Thymus (tissue), 11 donors: ENCODE measurements at regions not wholly inside any gene's neighbourhood (a gene's known extent, or its start where the extent isn't known, plus 50 kb on each side); places are given as distances from the start of the nearest gene placed in this dataset.

Experiments
- DNase-seq, 9 donors: peaks; one replicate each; pipeline ENCODE4 v3.0.0-alpha.2; 2013; ENCODE audit warnings: low spot score in 9 of 9, low read depth in 6 of 9, missing footprints in 1 of 9
- H3K27ac ChIP-seq, 2 donors: one replicate each; pipeline ENCODE4 v1.5.1; 2013; ENCODE audit warnings: control low read depth in 1 of 2, low read depth in 1 of 2, low read length in 1 of 2, mild to moderate bottlenecking in 1 of 2, moderate library complexity in 1 of 2
- H3K27me3 ChIP-seq, 2 donors: one replicate each; pipeline ENCODE4 v1.5.1; 2013; ENCODE audit warnings: low read length in 1 of 2; ENCODE audit not compliant: control insufficient read depth in 2 of 2, insufficient read depth in 1 of 2
- H3K36me3 ChIP-seq, 2 donors: one replicate each; pipeline ENCODE4 v1.5.1; 2013; ENCODE audit warnings: low read length in 1 of 2, mild to moderate bottlenecking in 1 of 2, moderate library complexity in 1 of 2; ENCODE audit not compliant: control insufficient read depth in 2 of 2, insufficient read depth in 2 of 2
- H3K4me1 ChIP-seq, 2 donors: one replicate each; pipeline ENCODE4 v1.5.1; 2013; ENCODE audit warnings: low read length in 2 of 2; ENCODE audit not compliant: control insufficient read depth in 2 of 2, insufficient read depth in 2 of 2
- H3K4me3 ChIP-seq, 2 donors: one replicate each; pipeline ENCODE4 v1.5.1; 2013; ENCODE audit warnings: low read length in 2 of 2, control low read depth in 1 of 2, mild to moderate bottlenecking in 1 of 2
- H3K9me3 ChIP-seq, 2 donors: one replicate each; pipeline ENCODE4 v1.5.1; 2013; ENCODE audit warnings: low read length in 1 of 2, mild to moderate bottlenecking in 1 of 2; ENCODE audit not compliant: control insufficient read depth in 2 of 2, insufficient read depth in 1 of 2
- WGBS: extraction: QIAGEN DNeasy Blood & Tissue Kit; methylation state at CpG from one replicate; pipeline ENCODE4 v1.1.7; 2013; 5-methylcytosine and 5-hydroxymethylcytosine counted together
- donor health status: healthy.

DNA sequence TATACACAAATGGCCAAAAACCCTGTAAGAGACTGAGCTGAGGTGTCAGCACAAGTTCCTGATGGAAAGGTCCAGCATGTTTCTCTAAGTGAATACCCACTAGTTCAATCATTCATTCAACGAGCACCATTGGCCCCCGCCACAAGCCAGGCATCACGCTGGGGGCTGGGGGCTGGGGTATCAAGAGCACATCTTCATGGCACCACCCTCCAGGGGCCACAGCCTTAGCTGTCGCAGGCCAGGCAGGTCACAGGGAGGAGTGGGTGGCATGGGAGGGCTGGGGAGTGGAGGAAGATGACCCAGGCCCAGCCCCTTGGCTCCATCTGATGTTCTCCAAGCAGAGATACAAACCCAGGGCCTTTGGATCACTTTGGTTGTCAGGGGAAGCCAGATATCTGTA is 97.9 kb downstream of the ACKR3 start:
- peaks cover 0 to 2% of the 10 kb centered on the region in 2 donors for H3K27me3 ChIP-seq
- H3K4me1 ChIP-seq = no peaks in the 10 kb centered on the region
- 97% methylated on average over 4 of the region's 4 CpGs for WGBS
- no peaks in the 10 kb centered on the region for H3K9me3 ChIP-seq
- no peaks in the 10 kb centered on the region for H3K36me3 ChIP-seq
- H3K27ac ChIP-seq = no peak overlapping the region
- no peak overlapping the region for H3K4me3 ChIP-seq
- no peak for DNase-seq

DNA sequence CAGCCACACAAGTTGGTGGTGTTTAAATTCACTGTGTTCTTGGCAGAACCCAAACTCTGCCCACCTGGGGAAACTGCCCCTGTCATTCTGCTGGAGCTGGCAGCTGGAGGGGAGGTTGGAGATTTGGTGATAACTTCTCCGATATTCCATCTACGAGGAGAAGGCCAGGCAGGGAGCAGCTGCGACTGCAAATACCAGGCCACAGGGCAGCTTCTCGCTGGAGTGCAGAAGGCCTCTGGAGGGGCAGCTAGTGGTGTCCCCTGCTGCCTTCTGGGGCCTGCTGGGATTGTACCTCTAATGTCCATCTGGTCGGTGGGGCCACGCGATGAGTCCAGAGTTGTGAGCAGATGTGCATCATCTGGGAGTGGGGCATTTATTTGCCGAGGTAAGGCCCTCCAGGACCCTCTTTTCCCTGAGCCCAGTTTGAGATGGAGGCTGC is 98.9 kb downstream of the ACKR3 start:
- no peak overlapping the region for H3K4me3 ChIP-seq
- no peaks in the 10 kb centered on the region for H3K27me3 ChIP-seq
- WGBS = 97% methylated on average over 8 of the region's 8 CpGs
- H3K27ac ChIP-seq = no peak overlapping the region
- no peak for DNase-seq
- H3K4me1 ChIP-seq = no peaks in the 10 kb centered on the region
- H3K9me3 ChIP-seq = no peaks in the 10 kb centered on the region
- no peaks in the 10 kb centered on the region for H3K36me3 ChIP-seq

DNA sequence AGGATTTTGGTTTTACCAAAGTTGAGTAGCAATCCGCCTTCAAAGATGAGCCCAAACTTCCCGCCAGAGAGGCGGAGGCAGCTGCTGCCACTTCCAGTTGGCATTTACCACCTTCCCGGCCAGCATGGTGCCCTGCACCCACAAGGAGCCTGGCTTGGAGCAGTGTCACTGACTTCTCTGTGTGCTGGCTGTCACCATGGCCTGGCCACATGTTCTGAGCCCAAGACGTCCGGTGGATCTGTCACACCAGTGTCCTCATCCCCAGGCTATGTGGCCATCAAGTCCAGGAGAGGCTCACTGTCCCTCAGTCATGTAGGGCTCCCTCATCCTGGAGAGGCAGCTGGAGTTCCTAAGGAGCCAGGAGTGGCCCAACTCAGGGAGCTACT is 100.6 kb downstream of the ACKR3 start:
- H3K27me3 ChIP-seq = no peaks in the 10 kb centered on the region
- no peak overlapping the region for H3K27ac ChIP-seq
- WGBS = 96% methylated on average over 6 of the region's 6 CpGs
- H3K4me1 ChIP-seq = peaks cover 0 to 2% of the 10 kb centered on the region in 2 donors
- H3K4me3 ChIP-seq = no peak overlapping the region
- H3K36me3 ChIP-seq = no peaks in the 10 kb centered on the region
- no peak for DNase-seq
- H3K9me3 ChIP-seq = no peaks in the 10 kb centered on the region

DNA sequence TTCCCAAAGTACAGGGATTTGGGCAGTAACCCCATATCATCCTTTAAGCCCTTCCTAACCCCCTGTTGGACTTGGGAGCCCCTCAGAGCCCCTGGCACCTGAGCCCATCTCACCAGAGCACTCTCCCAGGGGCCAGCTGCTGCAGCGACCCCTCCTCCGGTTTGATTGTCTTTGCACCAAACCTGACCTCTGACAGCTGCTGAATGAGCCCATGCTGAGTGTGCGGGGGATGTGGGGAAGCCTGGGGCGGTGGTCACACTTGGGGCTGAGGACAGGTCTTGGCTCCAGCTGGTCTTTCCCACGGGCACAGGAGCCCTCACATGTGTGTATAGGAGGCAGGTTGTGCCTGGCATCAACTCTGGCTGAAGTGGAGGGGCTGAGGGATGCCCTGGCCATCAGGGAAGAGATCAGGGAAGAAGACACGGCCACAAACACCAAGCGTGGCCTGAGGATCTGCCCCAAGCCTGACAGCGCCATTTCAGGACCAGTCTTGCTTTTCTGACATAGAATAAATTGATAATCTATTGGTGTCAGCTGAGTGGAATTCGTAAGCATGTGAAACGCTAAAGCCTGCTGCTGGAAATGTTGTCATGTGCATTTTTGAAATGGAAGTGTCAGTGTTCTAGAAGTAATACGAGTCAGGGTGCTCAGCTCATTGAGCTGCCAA is 102.4 kb downstream of the ACKR3 start:
- H3K9me3 ChIP-seq = no peaks in the 10 kb centered on the region
- H3K4me1 ChIP-seq = peaks cover 0 to 2% of the 10 kb centered on the region in 2 donors
- 91% methylated on average over 11 of the region's 11 CpGs for WGBS
- H3K27ac ChIP-seq = no peak overlapping the region
- no peak for DNase-seq
- no peaks in the 10 kb centered on the region for H3K27me3 ChIP-seq
- no peaks in the 10 kb centered on the region for H3K36me3 ChIP-seq
- H3K4me3 ChIP-seq = no peak overlapping the region

DNA sequence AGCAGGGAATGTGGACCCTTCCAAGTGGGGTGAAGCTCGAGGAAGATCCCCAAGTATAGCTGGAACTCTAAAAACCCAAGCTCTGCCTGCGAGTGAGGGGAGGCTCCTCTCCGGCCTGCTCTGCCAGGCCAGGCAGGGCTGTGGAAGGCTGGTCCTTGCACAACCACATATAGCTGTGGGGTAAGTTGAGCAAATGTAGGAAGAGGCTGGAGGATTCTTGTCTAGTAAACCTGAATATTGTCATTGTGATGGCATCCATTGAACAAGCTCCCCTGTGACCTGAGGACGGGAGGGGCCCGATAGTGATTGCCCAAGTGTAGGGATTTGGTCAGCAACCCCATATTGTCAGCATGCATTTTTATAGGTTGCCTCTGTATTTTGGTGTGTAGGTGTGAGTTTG is 103.0 kb downstream of the ACKR3 start:
- Histone ChIP-seq H3K27me3 (no peaks in the 10 kb centered on the region), H3K36me3 (no peaks in the 10 kb centered on the region), H3K4me1 (peaks cover 0 to 2% of the 10 kb centered on the region in 2 donors), H3K4me3 (no peak overlapping the region), H3K27ac (no peak overlapping the region), H3K9me3 (no peaks in the 10 kb centered on the region)
- DNase-seq = no peak
- 93% methylated on average over 5 of the region's 5 CpGs for WGBS

DNA sequence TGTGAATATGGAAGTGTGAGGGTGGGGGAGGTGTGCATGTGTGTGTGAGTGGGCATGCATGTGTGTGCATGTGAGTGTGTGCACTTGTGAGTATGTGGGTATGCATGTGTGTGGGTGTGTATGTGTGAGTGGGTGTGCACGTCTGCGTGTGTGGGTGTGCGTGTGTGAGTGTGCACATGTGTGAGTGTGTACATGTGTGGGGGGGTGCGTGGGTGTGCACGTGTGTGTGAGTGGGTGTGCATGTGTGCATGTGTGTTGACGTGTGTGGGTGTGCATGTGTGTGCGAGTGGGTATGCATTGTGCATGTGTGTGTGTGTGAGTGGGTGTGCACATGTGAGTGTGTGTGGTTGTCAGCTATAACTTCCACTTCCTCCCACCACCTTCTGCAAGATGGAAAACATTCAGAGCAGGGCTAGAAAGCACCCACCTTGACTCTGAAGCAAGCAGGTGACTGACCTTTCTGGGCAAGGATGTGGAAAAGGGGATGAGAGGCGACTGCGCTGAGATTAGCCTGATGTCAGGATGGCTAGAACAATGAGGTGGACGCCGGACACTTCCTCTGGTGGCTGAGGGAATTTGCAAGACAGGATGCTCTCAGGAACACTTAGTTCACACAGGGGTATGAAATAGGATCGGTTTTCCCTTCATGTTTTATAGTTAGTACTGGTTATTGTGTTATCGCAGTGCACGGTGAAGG is 103.6 kb downstream of the ACKR3 start:
- no peaks in the 10 kb centered on the region for H3K9me3 ChIP-seq
- DNase-seq = no peak
- no peaks in the 10 kb centered on the region for H3K27me3 ChIP-seq
- 76% methylated on average over 14 of the region's 14 CpGs for WGBS
- H3K36me3 ChIP-seq = no peaks in the 10 kb centered on the region
- no peak overlapping the region for H3K27ac ChIP-seq
- H3K4me1 ChIP-seq = peaks cover 0 to 2% of the 10 kb centered on the region in 2 donors
- H3K4me3 ChIP-seq = no peak overlapping the region

DNA sequence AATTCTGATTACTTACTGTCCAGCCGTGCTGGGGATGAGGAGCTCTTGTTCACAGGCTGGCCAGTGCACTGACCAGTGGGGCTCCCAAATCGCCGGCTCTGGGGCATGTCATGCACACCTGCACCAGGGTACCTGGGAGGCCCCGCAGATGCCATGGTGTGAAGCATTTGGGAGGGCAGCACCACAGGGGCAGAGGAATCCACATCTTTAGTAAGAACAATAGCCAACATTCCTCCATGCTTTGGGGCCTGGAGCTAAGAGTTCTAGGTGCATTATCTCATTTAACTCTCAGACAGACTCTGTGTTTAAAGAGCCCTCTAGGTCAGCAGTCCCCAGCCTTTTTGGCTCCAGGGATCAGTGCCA is 104.2 kb downstream of the ACKR3 start:
- H3K4me3 ChIP-seq = no peak overlapping the region
- DNase-seq = no peak
- H3K9me3 ChIP-seq = no peaks in the 10 kb centered on the region
- no peak overlapping the region for H3K27ac ChIP-seq
- H3K27me3 ChIP-seq = peaks cover 0 to 4% of the 10 kb centered on the region in 2 donors
- no peaks in the 10 kb centered on the region for H3K36me3 ChIP-seq
- whole genome bisulfite sequencing = 94% methylated on average over 4 of the region's 4 CpGs
- peaks cover 0 to 2% of the 10 kb centered on the region in 2 donors for H3K4me1 ChIP-seq

DNA sequence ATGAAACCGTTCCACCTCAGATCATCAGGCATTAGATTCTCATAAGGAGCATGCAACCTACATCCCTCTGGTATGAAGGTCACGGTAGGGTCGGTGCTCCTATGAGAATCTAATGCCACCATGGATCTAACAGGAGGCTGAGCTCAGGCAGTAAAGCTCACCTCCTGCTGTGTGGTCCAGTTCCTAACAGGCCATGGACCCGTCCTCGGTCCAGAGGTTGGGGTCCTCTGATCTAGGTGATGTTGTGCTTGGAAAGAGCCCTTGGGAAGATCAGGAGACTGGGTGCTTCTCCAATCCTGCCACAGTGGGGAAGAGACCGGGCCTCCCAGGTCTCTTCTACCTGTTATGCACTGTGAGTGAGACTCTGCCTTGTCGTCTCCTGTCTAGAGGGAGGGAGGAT is 104.6 kb downstream of the ACKR3 start:
- no peak for DNase-seq
- H3K9me3 ChIP-seq = no peaks in the 10 kb centered on the region
- 96% methylated on average over 7 of the region's 7 CpGs for WGBS
- no peaks in the 10 kb centered on the region for H3K36me3 ChIP-seq
- H3K27ac ChIP-seq = no peak overlapping the region
- H3K4me1 ChIP-seq = peaks cover 0 to 2% of the 10 kb centered on the region in 2 donors
- H3K27me3 ChIP-seq = peaks cover 0 to 4% of the 10 kb centered on the region in 2 donors
- no peak overlapping the region for H3K4me3 ChIP-seq

DNA sequence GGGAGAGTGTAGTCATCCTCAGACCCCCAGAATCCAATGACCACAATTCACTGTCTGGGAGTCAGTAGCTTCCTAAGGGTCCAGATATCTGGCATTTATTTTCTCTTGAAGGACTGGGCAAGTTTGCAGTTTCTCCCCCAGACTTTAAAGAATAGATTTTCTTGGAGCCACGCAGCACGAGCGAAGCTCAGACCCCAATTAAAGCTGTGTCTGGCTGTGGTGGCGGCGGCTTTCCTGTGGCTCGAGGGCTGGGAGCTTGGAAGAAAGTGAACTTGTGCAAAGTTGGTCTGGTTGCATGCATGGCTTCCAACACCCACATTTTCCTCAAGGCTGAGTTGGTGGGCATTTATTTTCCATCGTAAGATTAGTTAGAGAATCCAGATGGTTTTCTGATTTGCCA is 105.0 kb downstream of the ACKR3 start:
- WGBS = 87% methylated on average over 7 of the region's 7 CpGs
- H3K9me3 ChIP-seq = no peaks in the 10 kb centered on the region
- H3K4me1 ChIP-seq = peaks cover 0 to 2% of the 10 kb centered on the region in 2 donors
- peaks cover 0 to 4% of the 10 kb centered on the region in 2 donors for H3K27me3 ChIP-seq
- no peaks in the 10 kb centered on the region for H3K36me3 ChIP-seq
- no peak for DNase-seq
- no peak overlapping the region for H3K27ac ChIP-seq
- H3K4me3 ChIP-seq = no peak overlapping the region
